ENCODE measurements at regions not wholly inside any gene's neighbourhood (a gene's known extent, or its start where the extent isn't known, plus 50 kb on each side); places are given as distances from the start of the nearest gene placed in this dataset.

DNA sequence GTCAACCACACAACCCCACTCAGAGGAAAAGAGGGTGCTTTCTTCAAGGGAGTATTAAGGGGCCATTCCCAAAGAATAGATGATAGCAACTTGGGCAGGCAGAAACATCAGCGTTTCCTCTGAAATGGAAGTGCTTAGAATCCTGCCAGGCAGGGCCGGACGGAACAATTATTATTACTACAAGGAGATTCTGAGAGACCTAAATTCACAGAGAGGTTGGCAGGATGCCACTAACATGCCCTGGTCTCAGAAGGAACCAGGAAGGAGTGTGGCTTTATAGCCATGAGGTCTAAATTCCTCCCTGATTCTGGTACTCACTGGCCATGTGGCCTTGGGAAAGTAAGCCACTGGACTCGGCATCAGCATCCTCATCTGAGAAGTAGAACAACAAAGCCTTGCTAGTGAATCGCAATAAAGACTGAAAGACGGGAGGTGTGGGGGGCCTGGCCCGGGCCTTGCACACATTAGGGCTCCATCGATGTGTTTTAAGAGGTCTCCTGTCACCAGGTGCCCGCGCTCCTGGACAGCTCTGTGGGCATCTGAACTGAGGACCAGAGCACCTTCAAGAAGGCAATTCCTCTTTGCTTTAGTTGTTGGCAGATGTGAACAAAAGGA, 131.5 kb downstream of the OAT start:
- Histone ChIP-seq H3K27ac (replicated peaks in 1 of 4) (no peak overlapping the region), H3K4me1 (peaks cover 0 to 11% (median 4%) of the 10 kb centered on the region in 4 donors), H3K36me3 (no peaks in the 10 kb centered on the region), H3K9me3 (no peaks in the 10 kb centered on the region), H3K4me3 (no peak overlapping the region), H3K27me3 (no peaks in the 10 kb centered on the region)
- DNase-seq (ENCODE audit: extremely low spot score): no peak
- intact Hi-C loops (cut with DNase I): no loop called here
- 91% methylated on average over 10 of the region's 10 CpGs for WGBS
- no peak for TF ChIP-seq POLR2A (IDR thresholded peaks at IDR 0.05; ENCODE audit: low read depth)

GRCh38 chr10:124286621-124287020, 132.1 kb downstream of the OAT start:
- TF ChIP-seq POLR2AphosphoS5 (IDR thresholded peaks at IDR 0.05) (no peak), POLR2A (IDR thresholded peaks at IDR 0.05; ENCODE audit: low read depth) (no peak), EP300 (IDR thresholded peaks at IDR 0.05) (no peak)
- TF ChIP-seq, protein P1, sequence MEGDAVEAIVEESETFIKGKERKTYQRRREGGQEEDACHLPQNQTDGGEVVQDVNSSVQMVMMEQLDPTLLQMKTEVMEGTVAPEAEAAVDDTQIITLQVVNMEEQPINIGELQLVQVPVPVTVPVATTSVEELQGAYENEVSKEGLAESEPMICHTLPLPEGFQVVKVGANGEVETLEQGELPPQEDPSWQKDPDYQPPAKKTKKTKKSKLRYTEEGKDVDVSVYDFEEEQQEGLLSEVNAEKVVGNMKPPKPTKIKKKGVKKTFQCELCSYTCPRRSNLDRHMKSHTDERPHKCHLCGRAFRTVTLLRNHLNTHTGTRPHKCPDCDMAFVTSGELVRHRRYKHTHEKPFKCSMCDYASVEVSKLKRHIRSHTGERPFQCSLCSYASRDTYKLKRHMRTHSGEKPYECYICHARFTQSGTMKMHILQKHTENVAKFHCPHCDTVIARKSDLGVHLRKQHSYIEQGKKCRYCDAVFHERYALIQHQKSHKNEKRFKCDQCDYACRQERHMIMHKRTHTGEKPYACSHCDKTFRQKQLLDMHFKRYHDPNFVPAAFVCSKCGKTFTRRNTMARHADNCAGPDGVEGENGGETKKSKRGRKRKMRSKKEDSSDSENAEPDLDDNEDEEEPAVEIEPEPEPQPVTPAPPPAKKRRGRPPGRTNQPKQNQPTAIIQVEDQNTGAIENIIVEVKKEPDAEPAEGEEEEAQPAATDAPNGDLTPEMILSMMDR (IDR thresholded peaks at IDR 0.05): no peak
- Histone ChIP-seq H3K27me3 (no peaks in the 10 kb centered on the region), H3K27ac (replicated peaks in 1 of 4) (no peak overlapping the region), H3K4me1 (peaks cover 0 to 11% (median 4%) of the 10 kb centered on the region in 4 donors), H3K4me3 (no peak overlapping the region), H3K36me3 (no peaks in the 10 kb centered on the region), H3K9me3 (no peaks in the 10 kb centered on the region)
- intact Hi-C loops (cut with DNase I): no loop called here
- WGBS: 87% methylated on average over 1 of the region's 1 CpG
- DNase-seq (ENCODE audit: extremely low spot score): no peak

GRCh38 chr10:124285587-124286527, 132.9 kb downstream of the OAT start:
- H3K27me3 ChIP-seq: no peaks in the 10 kb centered on the region
- TF ChIP-seq, protein P1 (IDR thresholded peaks at IDR 0.05): no peak
- no peak for TF ChIP-seq POLR2A (IDR thresholded peaks at IDR 0.05; ENCODE audit: low read depth)
- no peaks in the 10 kb centered on the region for H3K9me3 ChIP-seq
- intact Hi-C loops (cut with DNase I): no loop called here
- peaks cover 0 to 11% (median 4%) of the 10 kb centered on the region in 4 donors for H3K4me1 ChIP-seq
- no peak overlapping the region for H3K27ac ChIP-seq (replicated peaks in 1 of 4)
- 77% methylated on average over 21 of the region's 21 CpGs for whole genome bisulfite sequencing
- no peak for DNase-seq (ENCODE audit: extremely low spot score)
- no peaks in the 10 kb centered on the region for H3K36me3 ChIP-seq
- no peak overlapping the region for H3K4me3 ChIP-seq

DNA sequence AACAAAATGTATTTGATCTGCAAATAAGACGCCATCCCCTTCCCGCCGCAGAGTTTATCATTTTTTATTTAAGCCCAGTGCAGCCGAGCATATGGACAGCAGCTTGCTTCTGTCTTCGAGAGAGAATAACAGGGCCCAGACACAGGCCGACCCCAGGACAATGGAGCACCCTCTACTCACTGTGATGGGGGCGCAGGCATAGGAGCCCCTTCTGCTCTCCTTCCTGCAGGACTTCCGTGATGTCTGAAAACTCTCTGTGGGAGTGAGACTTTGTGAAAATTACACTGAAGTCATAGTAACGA, 134.8 kb downstream of the OAT start:
- DNase-seq (ENCODE audit: extremely low spot score): no peak
- intact Hi-C loops (cut with DNase I): no loop called here

More for the DNA sequence above, 134.8 kb downstream of the OAT start:
- no peaks in the 10 kb centered on the region for H3K4me1 ChIP-seq
- no peak overlapping the region for H3K27ac ChIP-seq (replicated peaks in 1 of 4)
- no peaks in the 10 kb centered on the region for H3K9me3 ChIP-seq
- H3K36me3 ChIP-seq: no peaks in the 10 kb centered on the region
- H3K4me3 ChIP-seq: no peak overlapping the region
- H3K27me3 ChIP-seq: no peaks in the 10 kb centered on the region
- no peak for TF ChIP-seq POLR2A (IDR thresholded peaks at IDR 0.05; ENCODE audit: low read depth)
- TF ChIP-seq, protein P1 (IDR thresholded peaks at IDR 0.05): no peak
- TF ChIP-seq EP300 (IDR thresholded peaks at IDR 0.05): no peak
- TF ChIP-seq POLR2AphosphoS5 (IDR thresholded peaks at IDR 0.05): no peak
- WGBS: 80% methylated on average over 7 of the region's 9 CpGs

Measured in esophagus muscularis mucosa (tissue), 4 donors.